ENCODE measurements at regions not wholly inside any gene's neighbourhood (a gene's known extent, or its start where the extent isn't known, plus 50 kb on each side); places are given as distances from the start of the nearest gene placed in this dataset.

DNA sequence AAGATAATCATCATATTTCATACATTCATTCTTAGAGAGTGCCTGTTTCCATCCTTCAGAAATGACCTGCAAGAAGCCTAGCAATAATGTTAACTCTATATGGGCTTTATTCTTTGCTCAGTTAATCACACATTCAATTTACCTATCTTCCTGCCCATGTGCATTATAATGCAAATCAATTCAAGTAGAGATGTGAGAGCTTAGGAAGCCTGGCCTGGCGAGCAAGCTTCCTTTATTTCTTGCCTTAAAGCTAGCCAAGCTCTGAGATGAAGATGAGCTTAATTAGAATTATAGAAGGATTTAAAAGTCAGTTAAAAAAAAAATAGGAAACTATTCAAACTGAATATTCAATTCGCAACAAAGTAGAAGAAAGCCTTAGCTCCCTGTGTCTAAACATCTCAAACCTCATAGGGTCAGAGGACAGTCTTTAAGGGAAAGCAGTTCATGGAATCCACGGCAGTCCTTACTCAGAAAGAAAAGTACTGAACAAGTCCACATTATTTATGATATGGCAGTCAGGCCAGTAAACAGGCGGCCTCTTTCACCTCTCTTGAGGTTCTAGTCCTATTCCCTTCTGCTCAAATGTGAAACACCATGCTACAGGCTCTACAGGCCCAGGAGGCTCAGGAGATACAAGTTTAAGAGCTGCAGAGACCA is 214.1 kb downstream of the TFEC start:
- Histone ChIP-seq H3K9me1 (ENCODE audit: insufficient read depth, low read length) (no peaks in the 10 kb centered on the region), H2BK120ac (ENCODE audit: low read depth, low read length) (no peak overlapping the region), H3K36me3 (ENCODE audit: control insufficient read depth, insufficient read depth, low read length) (no peaks in the 10 kb centered on the region), H3K9me3 (ENCODE audit: control insufficient read depth, insufficient read depth, low read length) (no peaks in the 10 kb centered on the region), H3K23ac (ENCODE audit: low read depth, low read length) (no peak overlapping the region), H3K18ac (ENCODE audit: low read depth, low read length) (no peak overlapping the region), H2AK5ac (ENCODE audit: low read depth, low read length) (no peak overlapping the region), H3K4me1 (ENCODE audit: control insufficient read depth, insufficient read depth, low read length) (no peaks in the 10 kb centered on the region), H4K91ac (ENCODE audit: insufficient read depth, low read depth, low read length) (no peak overlapping the region), H2AFZ (replicated peaks; ENCODE audit: low read length, poor library complexity) (no peak overlapping the region), H4K8ac (ENCODE audit: low read depth in 2 of 2, low read length in 2 of 2) (no peak overlapping the region), H3K14ac (replicated peaks; ENCODE audit: low read depth, low read length) (no peak overlapping the region), H3K4me2 (ENCODE audit: low read depth, low read length) (no peak overlapping the region), H3K9ac (ENCODE audit: low read depth, low read length) (no peak overlapping the region), H3K27ac (ENCODE audit: insufficient read depth, low read length) (no peak overlapping the region), H2BK20ac (ENCODE audit: low read depth, low read length) (no peak overlapping the region), H3K4ac (ENCODE audit: low read depth, low read length) (no peak overlapping the region), H3K27me3 (ENCODE audit: control insufficient read depth, insufficient read depth, low read length) (no peaks in the 10 kb centered on the region; the same call in 1 of the 2 replicates), H4K5ac (ENCODE audit: low read depth, low read length) (no peak overlapping the region), H2BK15ac (ENCODE audit: low read depth, low read length) (no peak overlapping the region), H2AK9ac (replicated peaks; ENCODE audit: low read depth, low read length, poor library complexity) (no peak overlapping the region), H3K56ac (ENCODE audit: extremely low read depth, insufficient read depth, low read length) (no peak overlapping the region), H3K79me1 (ENCODE audit: low read depth in 1 of 2, low read length in 2 of 2) (no peaks in the 10 kb centered on the region), H4K20me1 (ENCODE audit: insufficient read depth, low read length) (no peaks in the 10 kb centered on the region), H2BK5ac (ENCODE audit: low read depth, low read length, poor library complexity, severe bottlenecking) (no peak overlapping the region), H3K4me3 (ENCODE audit: insufficient read depth, low read depth, low read length) (no peak overlapping the region)
- DNase-seq (no peak), ATAC-seq (ENCODE audit: low read depth) (no peak)
- no CpG with 5 or more reads among the region's 4 CpGs for whole genome bisulfite sequencing, 2 experiments (ENCODE audit: extremely low coverage in 2 of 2, insufficient read length in 1 of 2)
- POLR2A ChIA-PET (ENCODE audit: unreplicated experiment) = no interaction called here
- no peak for TF ChIP-seq RAD21 (IDR thresholded peaks at IDR 0.05; ENCODE audit: low read length)
- TF ChIP-seq FOS (IDR thresholded peaks at IDR 0.05; ENCODE audit: low read depth, low read length) = no peak
- TF ChIP-seq, protein P1, sequence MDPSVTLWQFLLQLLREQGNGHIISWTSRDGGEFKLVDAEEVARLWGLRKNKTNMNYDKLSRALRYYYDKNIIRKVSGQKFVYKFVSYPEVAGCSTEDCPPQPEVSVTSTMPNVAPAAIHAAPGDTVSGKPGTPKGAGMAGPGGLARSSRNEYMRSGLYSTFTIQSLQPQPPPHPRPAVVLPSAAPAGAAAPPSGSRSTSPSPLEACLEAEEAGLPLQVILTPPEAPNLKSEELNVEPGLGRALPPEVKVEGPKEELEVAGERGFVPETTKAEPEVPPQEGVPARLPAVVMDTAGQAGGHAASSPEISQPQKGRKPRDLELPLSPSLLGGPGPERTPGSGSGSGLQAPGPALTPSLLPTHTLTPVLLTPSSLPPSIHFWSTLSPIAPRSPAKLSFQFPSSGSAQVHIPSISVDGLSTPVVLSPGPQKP (IDR thresholded peaks at IDR 0.05; ENCODE audit: borderline replicate concordance, low read depth, low read length) = no peak
- TF ChIP-seq, protein P2, sequence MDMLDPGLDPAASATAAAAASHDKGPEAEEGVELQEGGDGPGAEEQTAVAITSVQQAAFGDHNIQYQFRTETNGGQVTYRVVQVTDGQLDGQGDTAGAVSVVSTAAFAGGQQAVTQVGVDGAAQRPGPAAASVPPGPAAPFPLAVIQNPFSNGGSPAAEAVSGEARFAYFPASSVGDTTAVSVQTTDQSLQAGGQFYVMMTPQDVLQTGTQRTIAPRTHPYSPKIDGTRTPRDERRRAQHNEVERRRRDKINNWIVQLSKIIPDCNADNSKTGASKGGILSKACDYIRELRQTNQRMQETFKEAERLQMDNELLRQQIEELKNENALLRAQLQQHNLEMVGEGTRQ (IDR thresholded peaks at IDR 0.05; ENCODE audit: low read depth, low read length) = no peak
- no peak for TF ChIP-seq BHLHE40 (IDR thresholded peaks at IDR 0.05; ENCODE audit: low read depth, low read length)
- no peak for TF ChIP-seq RCOR1 (IDR thresholded peaks at IDR 0.05; ENCODE audit: insufficient replicate concordance, low read length)
- no peak for TF ChIP-seq CHD1 (IDR thresholded peaks at IDR 0.05; ENCODE audit: low read depth, low read length)
- CTCF ChIA-PET = no interaction called here
- BruUV-seq (replicated peaks) = no TSS peak
- in situ Hi-C loops (cut with MboI; ENCODE audit: low sequenced_read_pairs) (no loop called here), intact Hi-C loops (cut with micrococcal nuclease) (no loop called here), dilution Hi-C loops (cut with HindIII; ENCODE audit: low sequenced_read_pairs, unreplicated experiment) (no loop called here)
